ENCODE measurements at regions not wholly inside any gene's neighbourhood (a gene's known extent, or its start where the extent isn't known, plus 50 kb on each side); places are given as distances from the start of the nearest gene placed in this dataset.
A peak's percentile ranks its signal among the peaks of the same experiment; 100 is the strongest.

- H3K4me1 Mint-ChIP-seq, result peaks cover 61% of the 10 kb centered on the region
- peaks cover 12% of the 10 kb centered on the region for H3K9me3 Mint-ChIP-seq
- TF ChIP-seq CTCF (IDR thresholded peaks at IDR 0.05), result no peak
- peak overlapping the region; percentile 70 for H3K4me3 Mint-ChIP-seq
- peak; percentile 72 for DNase-seq
- peak overlapping the region; percentile 88 for H3K27ac Mint-ChIP-seq
- H3K27me3 Mint-ChIP-seq (ENCODE audit: low read depth, poor library complexity), result peaks cover 11% of the 10 kb centered on the region
- no peaks in the 10 kb centered on the region for H3K36me3 Mint-ChIP-seq (ENCODE audit: low read depth)
Measured at GRCh38 chr2:176490061-176490861, 221.0 kb downstream of the MTX2 start.

GRCh38 chr2:176491172-176491904, 222.1 kb downstream of the MTX2 start:
- Mint-ChIP-seq H3K27ac (no peak overlapping the region), H3K4me1 (peaks cover 70% of the 10 kb centered on the region), H3K36me3 (ENCODE audit: low read depth) (no peaks in the 10 kb centered on the region), H3K4me3 (no peak overlapping the region), H3K9me3 (peaks cover 12% of the 10 kb centered on the region), H3K27me3 (ENCODE audit: low read depth, poor library complexity) (peaks cover 11% of the 10 kb centered on the region)
- no peak for TF ChIP-seq CTCF (IDR thresholded peaks at IDR 0.05)
- DNase-seq, result no peak

GRCh38 chr2:176492583-176492982, 223.3 kb downstream of the MTX2 start:
- Mint-ChIP-seq H3K4me3 (no peak overlapping the region), H3K36me3 (ENCODE audit: low read depth) (no peaks in the 10 kb centered on the region), H3K27ac (no peak overlapping the region), H3K27me3 (ENCODE audit: low read depth, poor library complexity) (peaks cover 11% of the 10 kb centered on the region), H3K4me1 (peaks cover 78% of the 10 kb centered on the region), H3K9me3 (peaks cover 3% of the 10 kb centered on the region)
- TF ChIP-seq CTCF (IDR thresholded peaks at IDR 0.05), result no peak
- DNase-seq, result no peak

GRCh38 chr2:176493226-176493825, 224.1 kb downstream of the MTX2 start:
- DNase-seq, result no peak
- no peak for TF ChIP-seq CTCF (IDR thresholded peaks at IDR 0.05)

GRCh38 chr2:176493909-176494308, 224.7 kb downstream of the MTX2 start:
- no peak overlapping the region for H3K27ac Mint-ChIP-seq
- no peak for DNase-seq
- H3K36me3 Mint-ChIP-seq (ENCODE audit: low read depth), result no peaks in the 10 kb centered on the region
- no peaks in the 10 kb centered on the region for H3K9me3 Mint-ChIP-seq
- TF ChIP-seq CTCF (IDR thresholded peaks at IDR 0.05), result no peak
- H3K4me3 Mint-ChIP-seq, result no peak overlapping the region
- H3K4me1 Mint-ChIP-seq, result peaks cover 68% of the 10 kb centered on the region
- peaks cover 11% of the 10 kb centered on the region for H3K27me3 Mint-ChIP-seq (ENCODE audit: low read depth, poor library complexity)

More at GRCh38 chr2:176493226-176493825, 224.1 kb downstream of the MTX2 start:
- Mint-ChIP-seq H3K27ac (peak overlapping the region; percentile 0), H3K36me3 (ENCODE audit: low read depth) (no peaks in the 10 kb centered on the region), H3K4me3 (no peak overlapping the region), H3K9me3 (no peaks in the 10 kb centered on the region), H3K27me3 (ENCODE audit: low read depth, poor library complexity) (peaks cover 11% of the 10 kb centered on the region), H3K4me1 (peaks cover 72% of the 10 kb centered on the region)
